ENCODE measurements at regions not wholly inside any gene's neighbourhood (a gene's known extent, or its start where the extent isn't known, plus 50 kb on each side); places are given as distances from the start of the nearest gene placed in this dataset.

DNA sequence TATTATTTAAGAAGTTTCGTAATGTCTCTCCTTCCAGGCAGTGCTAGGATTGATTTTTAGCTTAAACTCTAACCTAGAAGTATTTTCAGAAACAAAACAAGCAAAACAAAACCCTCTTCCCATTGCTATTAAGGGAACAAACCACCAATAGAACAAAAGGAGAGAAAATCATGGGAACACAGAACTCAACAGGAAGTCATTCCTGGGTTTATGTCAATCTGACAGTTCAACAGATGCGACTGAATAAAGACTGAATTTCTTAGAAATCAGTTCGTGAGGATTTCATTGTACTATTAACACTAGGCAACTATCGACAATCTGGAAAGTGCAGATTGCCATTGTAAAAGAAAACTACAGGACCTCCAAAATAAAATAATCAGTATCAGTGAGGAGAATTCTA lies 229.1 kb upstream of the SMIM31 start:
- TF ChIP-seq, protein P1, sequence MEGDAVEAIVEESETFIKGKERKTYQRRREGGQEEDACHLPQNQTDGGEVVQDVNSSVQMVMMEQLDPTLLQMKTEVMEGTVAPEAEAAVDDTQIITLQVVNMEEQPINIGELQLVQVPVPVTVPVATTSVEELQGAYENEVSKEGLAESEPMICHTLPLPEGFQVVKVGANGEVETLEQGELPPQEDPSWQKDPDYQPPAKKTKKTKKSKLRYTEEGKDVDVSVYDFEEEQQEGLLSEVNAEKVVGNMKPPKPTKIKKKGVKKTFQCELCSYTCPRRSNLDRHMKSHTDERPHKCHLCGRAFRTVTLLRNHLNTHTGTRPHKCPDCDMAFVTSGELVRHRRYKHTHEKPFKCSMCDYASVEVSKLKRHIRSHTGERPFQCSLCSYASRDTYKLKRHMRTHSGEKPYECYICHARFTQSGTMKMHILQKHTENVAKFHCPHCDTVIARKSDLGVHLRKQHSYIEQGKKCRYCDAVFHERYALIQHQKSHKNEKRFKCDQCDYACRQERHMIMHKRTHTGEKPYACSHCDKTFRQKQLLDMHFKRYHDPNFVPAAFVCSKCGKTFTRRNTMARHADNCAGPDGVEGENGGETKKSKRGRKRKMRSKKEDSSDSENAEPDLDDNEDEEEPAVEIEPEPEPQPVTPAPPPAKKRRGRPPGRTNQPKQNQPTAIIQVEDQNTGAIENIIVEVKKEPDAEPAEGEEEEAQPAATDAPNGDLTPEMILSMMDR (IDR thresholded peaks at IDR 0.05; ENCODE audit: low read depth, low read length) = no peak
- no peak for TF ChIP-seq EZH2phosphoT487 (IDR thresholded peaks at IDR 0.05; ENCODE audit: low read depth)

All from OCI-LY3 (cell line).